AG09319 (cell line): ENCODE measurements at regions not wholly inside any gene's neighbourhood (a gene's known extent, or its start where the extent isn't known, plus 50 kb on each side); places are given as distances from the start of the nearest gene placed in this dataset.

ENCODE experiments used
- DNase-seq: peaks from one replicate; pipeline ENCODE4 v3.0.0-alpha.2; 2010; ENCODE audit warnings: low read depth; ENCODE audit errors: extremely low read depth
- CTCF ChIP-seq: IDR thresholded peaks from 2 replicates; pipeline ENCODE4 v1.5.1; 2011; ENCODE audit warnings: low read depth, mild to moderate bottlenecking, inconsistent platforms, low read length, moderate library complexity

GRCh38 chr12:18794000-18794399 lies 56.1 kb downstream of the CAPZA3 start:
- no peak for DNase-seq
- TF ChIP-seq CTCF, result no peak

- TF ChIP-seq CTCF, result no peak
- DNase-seq, result no peak
Measured at GRCh38 chr12:18797604-18798003, 59.7 kb downstream of the CAPZA3 start.

GRCh38 chr12:18798535-18799361 lies 60.8 kb downstream of the CAPZA3 start:
- no peak for DNase-seq
- no peak for TF ChIP-seq CTCF

GRCh38 chr12:18799561-18799960 lies 61.6 kb downstream of the CAPZA3 start:
- DNase-seq, result no peak
- TF ChIP-seq CTCF, result no peak

GRCh38 chr12:18805516-18806248 lies 67.8 kb downstream of the CAPZA3 start:
- TF ChIP-seq CTCF, result no peak
- no peak for DNase-seq

GRCh38 chr12:18807714-18808113 lies 69.8 kb downstream of the CAPZA3 start:
- no peak for DNase-seq
- TF ChIP-seq CTCF, result no peak

GRCh38 chr12:18808221-18808620 lies 70.3 kb downstream of the CAPZA3 start:
- TF ChIP-seq CTCF, result no peak
- no peak for DNase-seq
